ENCODE measurements at regions not wholly inside any gene's neighbourhood (a gene's known extent, or its start where the extent isn't known, plus 50 kb on each side); places are given as distances from the start of the nearest gene placed in this dataset.

- TF ChIP-seq CTCF (IDR thresholded peaks at IDR 0.05) (no peak), POLR2AphosphoS5 (IDR thresholded peaks at IDR 0.05) (no peak), POLR2A (IDR thresholded peaks at IDR 0.05) (no peak), EP300 (IDR thresholded peaks at IDR 0.05; ENCODE audit: low read depth) (no peak)
These were observed 395.1 kb downstream of the RAPGEF2 start for GRCh38 chr4:159497936-159498335.
